T-helper 22 cell (primary cell): ENCODE measurements at regions not wholly inside any gene's neighbourhood (a gene's known extent, or its start where the extent isn't known, plus 50 kb on each side); places are given as distances from the start of the nearest gene placed in this dataset.

Experiments used
- DNase-seq: peaks from one replicate; pipeline ENCODE4 v3.0.0-alpha.2; 2020; ENCODE audit warnings: low read depth

- no peak for DNase-seq
Measured at GRCh38 chr1:56442290-56442877, 137.0 kb downstream of the PLPP3 start.

GRCh38 chr1:56441601-56442000 lies 137.8 kb downstream of the PLPP3 start:
- DNase-seq: no peak

GRCh38 chr1:56439610-56440264 lies 139.6 kb downstream of the PLPP3 start:
- no peak for DNase-seq

- no peak for DNase-seq
Measured at GRCh38 chr1:56438901-56439551, 140.3 kb downstream of the PLPP3 start.

GRCh38 chr1:56437959-56438358 lies 141.4 kb downstream of the PLPP3 start:
- DNase-seq: no peak

- DNase-seq: no peak
Measured at GRCh38 chr1:56436912-56437417, 142.4 kb downstream of the PLPP3 start.

GRCh38 chr1:56436296-56436695 lies 143.1 kb downstream of the PLPP3 start:
- DNase-seq: no peak

GRCh38 chr1:56435434-56436262 lies 143.7 kb downstream of the PLPP3 start:
- DNase-seq: no peak

- DNase-seq: no peak
Measured at GRCh38 chr1:56434740-56435139, 144.6 kb downstream of the PLPP3 start.

- DNase-seq: no peak
Measured at GRCh38 chr1:56434025-56434424, 145.3 kb downstream of the PLPP3 start.

- DNase-seq: no peak
Measured at GRCh38 chr1:56433056-56433577, 146.2 kb downstream of the PLPP3 start.

- DNase-seq: no peak
Measured at GRCh38 chr1:56432166-56432971, 147.0 kb downstream of the PLPP3 start.

GRCh38 chr1:56430141-56430839 lies 149.1 kb downstream of the PLPP3 start:
- no peak for DNase-seq

- DNase-seq: no peak
Measured at GRCh38 chr1:56429288-56429687, 150.1 kb downstream of the PLPP3 start.

GRCh38 chr1:56426587-56427381 lies 152.6 kb downstream of the PLPP3 start:
- DNase-seq: no peak

GRCh38 chr1:56425494-56426037 lies 153.8 kb downstream of the PLPP3 start:
- DNase-seq: no peak

GRCh38 chr1:56424744-56425493 lies 154.4 kb downstream of the PLPP3 start:
- no peak for DNase-seq

- DNase-seq: no peak
Measured at GRCh38 chr1:56423716-56424115, 155.6 kb downstream of the PLPP3 start.

- no peak for DNase-seq
Measured at GRCh38 chr1:56418151-56418631, 161.2 kb downstream of the PLPP3 start.
